ENCODE measurements at regions not wholly inside any gene's neighbourhood (a gene's known extent, or its start where the extent isn't known, plus 50 kb on each side); places are given as distances from the start of the nearest gene placed in this dataset.

- TF ChIP-seq MAX (IDR thresholded peaks at IDR 0.05) (no peak), RAD21 (IDR thresholded peaks at IDR 0.05; ENCODE audit: low read depth) (no peak), USF1 (IDR thresholded peaks at IDR 0.05) (no peak), ZBTB7A (IDR thresholded peaks at IDR 0.05; ENCODE audit: low read depth) (no peak), TEAD4 (IDR thresholded peaks at IDR 0.05) (no peak), TCF12 (IDR thresholded peaks at IDR 0.05; ENCODE audit: low read depth) (no peak), EGR1 (IDR thresholded peaks at IDR 0.05) (no peak), TAF1 (IDR thresholded peaks at IDR 0.05; ENCODE audit: low read depth) (no peak), FOXM1 (IDR thresholded peaks at IDR 0.05; ENCODE audit: borderline replicate concordance, low read depth) (no peak), EP300 (IDR thresholded peaks at IDR 0.05; ENCODE audit: borderline replicate concordance) (no peak), CREB1 (IDR thresholded peaks at IDR 0.05; ENCODE audit: low read depth) (no peak), NFIC (IDR thresholded peaks at IDR 0.05) (no peak), YY1 (IDR thresholded peaks at IDR 0.05; ENCODE audit: low read depth) (no peak), CEBPB (IDR thresholded peaks at IDR 0.05) (no peak), REST (IDR thresholded peaks at IDR 0.05; ENCODE audit: low read depth) (no peak)
Measured at GRCh38 chr4:22122062-22122461, 173.5 kb upstream of the KCNIP4 start.

GRCh38 chr4:22115262-22115661, 166.7 kb upstream of the KCNIP4 start:
- TF ChIP-seq TCF12 (IDR thresholded peaks at IDR 0.05; ENCODE audit: low read depth), result no peak
- TF ChIP-seq FOXM1 (IDR thresholded peaks at IDR 0.05; ENCODE audit: borderline replicate concordance, low read depth), result no peak
- TF ChIP-seq CEBPB (IDR thresholded peaks at IDR 0.05), result no peak
- no peak for TF ChIP-seq ZBTB7A (IDR thresholded peaks at IDR 0.05; ENCODE audit: low read depth)
- TF ChIP-seq NFIC (IDR thresholded peaks at IDR 0.05), result no peak
- no peak for TF ChIP-seq REST (IDR thresholded peaks at IDR 0.05; ENCODE audit: low read depth)
- TF ChIP-seq USF1 (IDR thresholded peaks at IDR 0.05), result no peak
- TF ChIP-seq TAF1 (IDR thresholded peaks at IDR 0.05; ENCODE audit: low read depth), result no peak
- no peak for TF ChIP-seq TEAD4 (IDR thresholded peaks at IDR 0.05)
- TF ChIP-seq EGR1 (IDR thresholded peaks at IDR 0.05), result no peak
- no peak for TF ChIP-seq MAX (IDR thresholded peaks at IDR 0.05)
- no peak for TF ChIP-seq YY1 (IDR thresholded peaks at IDR 0.05; ENCODE audit: low read depth)
- no peak for TF ChIP-seq RAD21 (IDR thresholded peaks at IDR 0.05; ENCODE audit: low read depth)
- TF ChIP-seq EP300 (IDR thresholded peaks at IDR 0.05; ENCODE audit: borderline replicate concordance), result no peak
- no peak for TF ChIP-seq CREB1 (IDR thresholded peaks at IDR 0.05; ENCODE audit: low read depth)

- TF ChIP-seq CEBPB (IDR thresholded peaks at IDR 0.05) (no peak), CREB1 (IDR thresholded peaks at IDR 0.05; ENCODE audit: low read depth) (no peak), EGR1 (IDR thresholded peaks at IDR 0.05) (no peak), MAX (IDR thresholded peaks at IDR 0.05) (no peak), TAF1 (IDR thresholded peaks at IDR 0.05; ENCODE audit: low read depth) (no peak), EP300 (IDR thresholded peaks at IDR 0.05; ENCODE audit: borderline replicate concordance) (no peak), TCF12 (IDR thresholded peaks at IDR 0.05; ENCODE audit: low read depth) (no peak), NFIC (IDR thresholded peaks at IDR 0.05) (no peak)
Measured at GRCh38 chr4:22103768-22104167, 155.2 kb upstream of the KCNIP4 start.

- TF ChIP-seq YY1 (IDR thresholded peaks at IDR 0.05; ENCODE audit: low read depth) (no peak), TEAD4 (IDR thresholded peaks at IDR 0.05) (no peak), MAX (IDR thresholded peaks at IDR 0.05) (no peak), NFIC (IDR thresholded peaks at IDR 0.05) (no peak), TAF1 (IDR thresholded peaks at IDR 0.05; ENCODE audit: low read depth) (no peak), TCF12 (IDR thresholded peaks at IDR 0.05; ENCODE audit: low read depth) (no peak), USF1 (IDR thresholded peaks at IDR 0.05) (no peak), FOXM1 (IDR thresholded peaks at IDR 0.05; ENCODE audit: borderline replicate concordance, low read depth) (no peak), REST (IDR thresholded peaks at IDR 0.05; ENCODE audit: low read depth) (no peak)
Measured at GRCh38 chr4:22099896-22100295, 151.3 kb upstream of the KCNIP4 start.

Measured in Ishikawa (cell line).